Osteocyte (in vitro differentiated cells): ENCODE measurements at regions not wholly inside any gene's neighbourhood (a gene's known extent, or its start where the extent isn't known, plus 50 kb on each side); places are given as distances from the start of the nearest gene placed in this dataset.

Experiments
- DNase-seq: peaks from one replicate; pipeline ENCODE4 v3.0.0; 2021; ENCODE audit warnings: mixed read lengths; ENCODE audit not compliant: unreplicated experiment; ENCODE audit errors: extremely low spot score
- H3K27ac Mint-ChIP-seq: one replicate; pipeline ENCODE4 v1.8.0; 2021; ENCODE audit warnings: mild to moderate bottlenecking, mixed read lengths; ENCODE audit not compliant: unreplicated experiment
- H3K27me3 Mint-ChIP-seq: one replicate; pipeline ENCODE4 v1.8.0; 2021; ENCODE audit warnings: mixed read lengths; ENCODE audit not compliant: unreplicated experiment
- H3K36me3 Mint-ChIP-seq: one replicate; pipeline ENCODE4 v1.8.0; 2021; ENCODE audit warnings: mixed read lengths; ENCODE audit not compliant: unreplicated experiment
- H3K4me1 Mint-ChIP-seq: one replicate; pipeline ENCODE4 v1.8.0; 2021; ENCODE audit warnings: mixed read lengths; ENCODE audit not compliant: unreplicated experiment
- H3K4me3 Mint-ChIP-seq: one replicate; pipeline ENCODE4 v1.8.0; 2021; ENCODE audit warnings: mild to moderate bottlenecking, moderate library complexity, mixed read lengths; ENCODE audit not compliant: unreplicated experiment
- H3K9me3 Mint-ChIP-seq: one replicate; pipeline ENCODE4 v1.8.0; 2021; ENCODE audit warnings: mixed read lengths; ENCODE audit not compliant: unreplicated experiment
- TF ChIP-seq, protein P1 (sequence below): fragments of 200-600 bp; sonication (generic); IDR thresholded peaks from 2 replicates; pipeline ENCODE4 v1.5.0; 2021; ENCODE audit warnings: antibody characterized with exemption, mild to moderate bottlenecking, moderate library complexity

DNA sequence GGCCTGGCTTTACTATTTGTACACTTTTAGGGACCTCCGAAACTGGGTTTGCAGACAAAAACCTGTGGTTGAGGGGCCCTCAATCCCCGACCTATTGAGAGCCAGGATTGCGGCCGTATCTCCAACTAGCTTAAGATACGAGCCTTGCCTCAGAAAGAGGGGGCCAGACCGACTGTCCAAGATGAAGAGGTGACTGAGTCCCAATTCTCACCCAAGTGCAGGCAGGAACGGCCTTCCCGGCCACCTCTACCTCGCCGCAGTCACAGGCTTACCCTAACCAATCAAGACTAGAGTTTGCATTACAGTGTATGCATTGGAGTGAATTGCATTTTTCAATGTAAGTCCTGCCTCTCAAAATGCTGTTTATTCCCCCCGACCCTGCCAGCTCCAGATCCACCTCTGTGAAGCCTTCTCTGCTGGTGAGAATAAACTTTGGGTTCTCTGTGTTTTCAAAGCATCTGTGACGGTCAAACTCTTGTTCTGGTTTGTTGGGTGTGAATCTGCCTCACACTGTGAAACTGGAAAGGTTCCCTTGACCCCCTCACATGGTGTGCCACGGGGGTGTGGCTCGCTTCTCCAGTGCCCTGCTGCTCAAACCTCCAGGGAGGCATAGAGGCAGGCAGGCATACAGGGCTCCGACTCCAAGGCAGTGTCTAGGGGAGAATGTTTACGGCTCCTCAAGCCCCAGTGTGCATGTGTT lies 62.2 kb upstream of the WLS start:
- TF ChIP-seq, protein P1, sequence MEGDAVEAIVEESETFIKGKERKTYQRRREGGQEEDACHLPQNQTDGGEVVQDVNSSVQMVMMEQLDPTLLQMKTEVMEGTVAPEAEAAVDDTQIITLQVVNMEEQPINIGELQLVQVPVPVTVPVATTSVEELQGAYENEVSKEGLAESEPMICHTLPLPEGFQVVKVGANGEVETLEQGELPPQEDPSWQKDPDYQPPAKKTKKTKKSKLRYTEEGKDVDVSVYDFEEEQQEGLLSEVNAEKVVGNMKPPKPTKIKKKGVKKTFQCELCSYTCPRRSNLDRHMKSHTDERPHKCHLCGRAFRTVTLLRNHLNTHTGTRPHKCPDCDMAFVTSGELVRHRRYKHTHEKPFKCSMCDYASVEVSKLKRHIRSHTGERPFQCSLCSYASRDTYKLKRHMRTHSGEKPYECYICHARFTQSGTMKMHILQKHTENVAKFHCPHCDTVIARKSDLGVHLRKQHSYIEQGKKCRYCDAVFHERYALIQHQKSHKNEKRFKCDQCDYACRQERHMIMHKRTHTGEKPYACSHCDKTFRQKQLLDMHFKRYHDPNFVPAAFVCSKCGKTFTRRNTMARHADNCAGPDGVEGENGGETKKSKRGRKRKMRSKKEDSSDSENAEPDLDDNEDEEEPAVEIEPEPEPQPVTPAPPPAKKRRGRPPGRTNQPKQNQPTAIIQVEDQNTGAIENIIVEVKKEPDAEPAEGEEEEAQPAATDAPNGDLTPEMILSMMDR = no peak
- no peaks in the 10 kb centered on the region for H3K36me3 Mint-ChIP-seq
- H3K4me1 Mint-ChIP-seq = peaks cover 52% of the 10 kb centered on the region
- no peaks in the 10 kb centered on the region for H3K27me3 Mint-ChIP-seq
- DNase-seq = no peak
- peak overlapping the region; percentile 68 for H3K4me3 Mint-ChIP-seq
- H3K27ac Mint-ChIP-seq = peak overlapping the region; percentile 94
- no peaks in the 10 kb centered on the region for H3K9me3 Mint-ChIP-seq

DNA sequence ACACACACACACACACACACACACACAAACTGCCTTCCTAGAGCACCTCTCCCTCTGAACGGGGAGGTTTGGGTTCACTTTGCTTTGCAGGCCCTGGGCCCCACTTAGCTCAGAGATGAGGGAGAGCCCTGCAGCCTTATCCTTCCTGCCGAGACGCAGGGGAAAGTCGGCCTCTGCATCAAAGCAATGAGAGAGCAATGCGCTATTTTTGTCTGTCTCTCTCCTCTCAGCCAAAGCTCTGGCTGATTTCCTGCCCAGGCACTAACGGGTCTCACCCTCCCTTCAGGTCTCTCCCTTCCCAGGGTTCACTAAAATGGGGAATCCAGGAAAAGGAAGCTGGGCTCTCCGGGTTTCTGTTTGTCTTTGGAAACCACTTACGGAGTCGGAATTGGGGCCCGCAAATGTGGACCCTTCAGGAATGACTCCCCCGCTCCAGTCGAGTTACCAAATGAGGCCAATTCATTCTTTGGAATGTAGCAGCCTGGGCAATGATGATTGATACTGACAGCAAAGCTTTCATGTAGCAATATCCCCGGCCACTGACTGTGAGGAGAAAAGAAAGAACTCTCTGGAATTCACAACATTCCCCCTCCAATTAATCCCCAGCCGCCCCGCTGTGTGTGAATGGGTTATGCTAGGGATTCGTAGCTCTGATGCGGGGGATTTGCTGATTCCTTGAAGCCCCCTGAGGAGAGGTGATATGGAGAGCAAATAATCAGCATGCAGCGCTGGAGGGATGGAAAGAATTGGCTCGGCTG lies 61.5 kb upstream of the WLS start:
- H3K36me3 Mint-ChIP-seq = no peaks in the 10 kb centered on the region
- H3K4me3 Mint-ChIP-seq = peak overlapping the region; percentile 68
- DNase-seq = peak; percentile 87
- H3K4me1 Mint-ChIP-seq = peaks cover 52% of the 10 kb centered on the region
- H3K27me3 Mint-ChIP-seq = no peaks in the 10 kb centered on the region
- TF ChIP-seq, protein P1 = no peak
- H3K9me3 Mint-ChIP-seq = no peaks in the 10 kb centered on the region
- H3K27ac Mint-ChIP-seq = peak overlapping the region; percentile 94

DNA sequence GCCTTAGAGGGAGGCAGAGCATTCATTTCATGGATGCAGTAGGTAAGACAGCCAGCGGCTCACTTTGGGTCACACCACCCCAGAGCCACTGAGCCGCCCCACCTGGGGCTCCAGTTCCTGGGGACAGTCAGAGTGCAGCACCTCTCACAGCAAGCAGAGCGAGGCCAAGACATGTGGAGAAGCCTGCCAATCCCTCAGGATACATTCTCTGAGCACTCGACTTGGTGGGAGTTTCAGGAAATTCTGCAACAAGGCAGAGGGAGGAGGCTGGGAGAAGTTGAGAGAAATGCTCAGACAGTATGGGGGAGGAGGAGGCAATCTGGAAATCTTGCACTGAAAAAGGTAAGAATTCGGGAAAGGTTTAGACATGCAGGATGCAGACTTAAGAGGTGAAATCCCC lies 60.8 kb upstream of the WLS start:
- H3K27ac Mint-ChIP-seq = peak overlapping the region; percentile 94
- TF ChIP-seq, protein P1 = no peak

DNA sequence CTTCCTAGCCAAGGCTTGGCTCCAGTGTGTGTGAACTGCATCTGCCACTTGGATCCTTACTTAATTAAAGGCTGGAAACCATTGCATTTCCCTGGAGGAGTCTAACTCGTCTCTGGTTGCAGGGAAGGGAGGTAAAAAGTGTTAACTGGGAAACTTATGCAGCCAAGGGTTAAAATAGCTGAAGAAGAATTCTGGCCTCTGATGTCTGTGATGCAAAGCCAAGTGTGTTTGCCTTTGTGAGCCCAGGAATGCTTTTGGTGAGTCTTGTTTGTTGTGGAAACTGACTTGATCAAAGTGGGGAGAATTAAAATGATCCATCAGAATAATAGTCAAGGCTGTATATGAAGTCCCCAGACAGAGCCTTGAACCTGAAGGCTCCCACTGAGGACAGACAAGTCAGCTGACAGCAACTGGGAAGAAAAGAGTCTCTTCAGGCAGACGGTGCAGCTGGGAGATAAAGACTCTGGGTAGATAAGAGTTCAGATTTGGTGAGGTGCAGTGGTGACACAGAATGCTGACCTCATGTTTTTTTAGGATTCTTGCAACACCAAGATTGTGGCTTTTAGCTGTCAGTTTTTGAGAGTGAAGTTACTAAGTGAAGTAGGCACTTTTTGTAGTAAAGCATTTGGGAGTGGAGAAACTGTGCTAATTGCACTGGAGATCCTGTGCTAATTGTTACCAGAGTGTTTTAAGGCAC lies 59.5 kb upstream of the WLS start:
- Mint-ChIP-seq H3K9me3 (no peaks in the 10 kb centered on the region), H3K4me3 (no peak overlapping the region), H3K27ac (no peak overlapping the region), H3K4me1 (peaks cover 49% of the 10 kb centered on the region), H3K27me3 (no peaks in the 10 kb centered on the region), H3K36me3 (no peaks in the 10 kb centered on the region)
- no peak for DNase-seq
- TF ChIP-seq, protein P1 = no peak

More for the DNA sequence above, 60.8 kb upstream of the WLS start:
- Mint-ChIP-seq H3K4me3 (peak overlapping the region; percentile 68), H3K27me3 (no peaks in the 10 kb centered on the region), H3K36me3 (no peaks in the 10 kb centered on the region), H3K9me3 (no peaks in the 10 kb centered on the region), H3K4me1 (peaks cover 52% of the 10 kb centered on the region)
- no peak for DNase-seq

DNA sequence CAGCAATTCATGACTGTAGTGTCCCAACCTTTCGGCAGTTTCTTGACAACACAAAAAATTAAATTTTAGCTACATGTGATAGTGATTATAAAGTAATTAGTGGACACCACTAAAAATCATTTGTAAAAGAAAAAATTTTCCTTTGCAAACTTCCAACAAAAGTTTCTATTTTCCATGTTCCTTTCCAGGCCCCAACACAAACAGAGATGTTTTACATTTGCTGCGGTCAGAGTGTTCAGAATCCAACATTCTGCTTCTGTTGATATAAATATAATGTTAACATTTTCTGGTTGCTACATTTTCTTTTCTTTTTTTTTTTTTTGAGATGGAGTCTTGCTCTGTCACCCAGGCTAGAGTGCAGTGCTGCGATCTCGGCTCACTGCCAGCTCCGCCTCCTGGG lies 54.9 kb upstream of the WLS start:
- Mint-ChIP-seq H3K27me3 (no peaks in the 10 kb centered on the region), H3K4me3 (no peak overlapping the region), H3K36me3 (no peaks in the 10 kb centered on the region), H3K9me3 (no peaks in the 10 kb centered on the region), H3K4me1 (peaks cover 8% of the 10 kb centered on the region), H3K27ac (no peak overlapping the region)
- no peak for DNase-seq
- TF ChIP-seq, protein P1 = no peak
